HG03280 (cell line): ENCODE measurements at regions not wholly inside any gene's neighbourhood (a gene's known extent, or its start where the extent isn't known, plus 50 kb on each side); places are given as distances from the start of the nearest gene placed in this dataset.

Experiments
- ATAC-seq: cut with Tn5 transposase; IDR thresholded peaks from one replicate; pipeline ENCODE4 v1.9.1; 2021; ENCODE audit warnings: mild to moderate bottlenecking, moderate library complexity; ENCODE audit not compliant: unreplicated experiment

- no peak for ATAC-seq
Measured at GRCh38 chr12:22893878-22894277, 268.9 kb downstream of the ETNK1 start.

- ATAC-seq, result no peak
Measured at GRCh38 chr12:22899184-22899583, 274.2 kb downstream of the ETNK1 start.

GRCh38 chr12:22900401-22900800 lies 275.4 kb downstream of the ETNK1 start:
- no peak for ATAC-seq

GRCh38 chr12:22904485-22904884 lies 279.5 kb downstream of the ETNK1 start:
- ATAC-seq, result no peak

- ATAC-seq, result no peak
Measured at GRCh38 chr12:22916241-22916640, 291.3 kb downstream of the ETNK1 start.

GRCh38 chr12:22916815-22917214 lies 291.8 kb downstream of the ETNK1 start:
- no peak for ATAC-seq

GRCh38 chr12:22919883-22920282 lies 294.9 kb downstream of the ETNK1 start:
- ATAC-seq, result no peak

- no peak for ATAC-seq
Measured at GRCh38 chr12:22923768-22924167, 298.8 kb downstream of the ETNK1 start.

- no peak for ATAC-seq
Measured at GRCh38 chr12:22924391-22924790, 299.4 kb downstream of the ETNK1 start.

- ATAC-seq, result no peak
Measured at GRCh38 chr12:22925623-22926022, 300.7 kb downstream of the ETNK1 start.

- ATAC-seq, result no peak
Measured at GRCh38 chr12:22932431-22932830, 307.5 kb downstream of the ETNK1 start.

- no peak for ATAC-seq
Measured at GRCh38 chr12:22935090-22935489, 310.1 kb downstream of the ETNK1 start.

GRCh38 chr12:22935501-22935900 lies 310.5 kb downstream of the ETNK1 start:
- ATAC-seq, result no peak

- ATAC-seq, result no peak
Measured at GRCh38 chr12:22938323-22938722, 313.4 kb downstream of the ETNK1 start.

- ATAC-seq, result no peak
Measured at GRCh38 chr12:22951206-22951605, 326.2 kb downstream of the ETNK1 start.

- no peak for ATAC-seq
Measured at GRCh38 chr12:22956690-22957089, 331.7 kb downstream of the ETNK1 start.

GRCh38 chr12:22967171-22967570 lies 342.2 kb downstream of the ETNK1 start:
- ATAC-seq, result no peak

GRCh38 chr12:22969521-22969920 lies 344.6 kb downstream of the ETNK1 start:
- no peak for ATAC-seq

GRCh38 chr12:22971247-22971646 lies 346.3 kb downstream of the ETNK1 start:
- no peak for ATAC-seq

GRCh38 chr12:22971701-22972191 lies 346.8 kb downstream of the ETNK1 start:
- ATAC-seq, result no peak

- ATAC-seq, result no peak
Measured at GRCh38 chr12:22974865-22975264, 349.9 kb downstream of the ETNK1 start.

- no peak for ATAC-seq
Measured at GRCh38 chr12:22978962-22979361, 354.0 kb downstream of the ETNK1 start.

- no peak for ATAC-seq
Measured at GRCh38 chr12:22979854-22980469, 355.0 kb downstream of the ETNK1 start.
